ENCODE measurements at regions not wholly inside any gene's neighbourhood (a gene's known extent, or its start where the extent isn't known, plus 50 kb on each side); places are given as distances from the start of the nearest gene placed in this dataset.

GRCh38 chr1:239677362-239677761 lies 291.0 kb downstream of the CHRM3 start:
- BruUV-seq (replicated peaks), result no TSS peak
- Histone ChIP-seq H3K9me3 (ENCODE audit: low read length) (no peaks in the 10 kb centered on the region), H3K36me3 (ENCODE audit: insufficient read depth, low read length) (no peaks in the 10 kb centered on the region), H3K9me2 (ENCODE audit: insufficient read depth, low read length) (no peaks in the 10 kb centered on the region), H3K4me2 (ENCODE audit: low read length) (no peak overlapping the region), H3K4me1 (ENCODE audit: insufficient read depth, low read length, poor library complexity, severe bottlenecking) (no peaks in the 10 kb centered on the region), H3K4me3 (ENCODE audit: low read depth, low read length, poor library complexity, severe bottlenecking) (no peak overlapping the region), H2AFZ (ENCODE audit: low read length) (no peak overlapping the region), H3K27ac (ENCODE audit: low read depth, low read length, poor library complexity, severe bottlenecking) (no peak overlapping the region), H3K79me2 (ENCODE audit: insufficient read depth, low read depth, low read length) (no peaks in the 10 kb centered on the region), H4K20me1 (ENCODE audit: insufficient read depth, low read length) (no peaks in the 10 kb centered on the region)
- intact Hi-C loops (cut with micrococcal nuclease; ENCODE audit: unreplicated experiment), result no loop called here
- DNase-seq (ENCODE audit: low spot score), result no peak
- no peak for TF ChIP-seq CTCF (conservative IDR thresholded peaks at IDR 0.05; ENCODE audit: low read length)
- no peak for TF ChIP-seq EZH2phosphoT487 (IDR thresholded peaks at IDR 0.05; ENCODE audit: borderline replicate concordance, low read depth, low read length)
- ChIA-PET POLR2A (no interaction called here), CTCF (ENCODE audit: unreplicated experiment) (no interaction called here)

- intact Hi-C loops (cut with micrococcal nuclease; ENCODE audit: unreplicated experiment), result no loop called here
- CTCF ChIA-PET (ENCODE audit: unreplicated experiment), result no interaction called here
Measured at GRCh38 chr1:239678181-239678580, 291.8 kb downstream of the CHRM3 start.

GRCh38 chr1:239682046-239682445 lies 295.7 kb downstream of the CHRM3 start:
- CTCF ChIA-PET (ENCODE audit: unreplicated experiment), result no interaction called here
- H3K4me3 ChIP-seq (ENCODE audit: low read depth, low read length, poor library complexity, severe bottlenecking), result no peak overlapping the region
- BruUV-seq (replicated peaks), result no TSS peak

More at GRCh38 chr1:239678181-239678580, 291.8 kb downstream of the CHRM3 start:
- H4K20me1 ChIP-seq (ENCODE audit: insufficient read depth, low read length), result no peaks in the 10 kb centered on the region
- no peaks in the 10 kb centered on the region for H3K36me3 ChIP-seq (ENCODE audit: insufficient read depth, low read length)
- no peak overlapping the region for H3K27ac ChIP-seq (ENCODE audit: low read depth, low read length, poor library complexity, severe bottlenecking)
- H3K9me2 ChIP-seq (ENCODE audit: insufficient read depth, low read length), result no peaks in the 10 kb centered on the region
- no peaks in the 10 kb centered on the region for H3K4me1 ChIP-seq (ENCODE audit: insufficient read depth, low read length, poor library complexity, severe bottlenecking)
- no peak for DNase-seq (ENCODE audit: low spot score)
- TF ChIP-seq EZH2phosphoT487 (IDR thresholded peaks at IDR 0.05; ENCODE audit: borderline replicate concordance, low read depth, low read length) (no peak), CTCF (conservative IDR thresholded peaks at IDR 0.05; ENCODE audit: low read length) (no peak)
- no peaks in the 10 kb centered on the region for H3K9me3 ChIP-seq (ENCODE audit: low read length)
- H2AFZ ChIP-seq (ENCODE audit: low read length), result no peak overlapping the region
- no TSS peak for BruUV-seq (replicated peaks)
- H3K79me2 ChIP-seq (ENCODE audit: insufficient read depth, low read depth, low read length), result no peaks in the 10 kb centered on the region
- H3K4me2 ChIP-seq (ENCODE audit: low read length), result no peak overlapping the region
- H3K4me3 ChIP-seq (ENCODE audit: low read depth, low read length, poor library complexity, severe bottlenecking), result no peak overlapping the region
- POLR2A ChIA-PET, result no interaction called here

More at GRCh38 chr1:239682046-239682445, 295.7 kb downstream of the CHRM3 start:
- intact Hi-C loops (cut with micrococcal nuclease; ENCODE audit: unreplicated experiment), result no loop called here
- no peak overlapping the region for H3K4me2 ChIP-seq (ENCODE audit: low read length)
- H3K4me1 ChIP-seq (ENCODE audit: insufficient read depth, low read length, poor library complexity, severe bottlenecking), result no peaks in the 10 kb centered on the region
- no peaks in the 10 kb centered on the region for H3K9me2 ChIP-seq (ENCODE audit: insufficient read depth, low read length)
- POLR2A ChIA-PET, result no interaction called here
- DNase-seq (ENCODE audit: low spot score), result no peak
- TF ChIP-seq EZH2phosphoT487 (IDR thresholded peaks at IDR 0.05; ENCODE audit: borderline replicate concordance, low read depth, low read length) (no peak), CTCF (conservative IDR thresholded peaks at IDR 0.05; ENCODE audit: low read length) (no peak)
- no peaks in the 10 kb centered on the region for H3K36me3 ChIP-seq (ENCODE audit: insufficient read depth, low read length)
- no peaks in the 10 kb centered on the region for H3K79me2 ChIP-seq (ENCODE audit: insufficient read depth, low read depth, low read length)
- H3K27ac ChIP-seq (ENCODE audit: low read depth, low read length, poor library complexity, severe bottlenecking), result no peak overlapping the region
- H3K9me3 ChIP-seq (ENCODE audit: low read length), result no peaks in the 10 kb centered on the region
- H2AFZ ChIP-seq (ENCODE audit: low read length), result no peak overlapping the region
- H4K20me1 ChIP-seq (ENCODE audit: insufficient read depth, low read length), result no peaks in the 10 kb centered on the region

Measured in OCI-LY7 (cell line).